Ishikawa (cell line): ENCODE measurements at regions not wholly inside any gene's neighbourhood (a gene's known extent, or its start where the extent isn't known, plus 50 kb on each side); places are given as distances from the start of the nearest gene placed in this dataset.

Experiments
- CEBPB ChIP-seq: IDR thresholded peaks from 2 replicates; pipeline ENCODE4 v1.6.1; 2012
- EP300 ChIP-seq: IDR thresholded peaks from 2 replicates; pipeline ENCODE4 v1.6.1; 2012; ENCODE audit warnings: borderline replicate concordance
- REST ChIP-seq: IDR thresholded peaks from 2 replicates; pipeline ENCODE4 v1.6.1; 2012; ENCODE audit warnings: low read depth, mild to moderate bottlenecking
- TAF1 ChIP-seq: IDR thresholded peaks from 2 replicates; pipeline ENCODE4 v1.6.1; 2012; ENCODE audit warnings: low read depth, mild to moderate bottlenecking
- USF1 ChIP-seq: IDR thresholded peaks from 2 replicates; pipeline ENCODE4 v1.6.1; 2012
- YY1 ChIP-seq: IDR thresholded peaks from 2 replicates; pipeline ENCODE4 v1.6.1; 2012; ENCODE audit warnings: low read depth

GRCh38 chr10:43753397-43754061 is 104.8 kb upstream of the ZNF32 start:
- no peak for TF ChIP-seq EP300
- TF ChIP-seq TAF1: no peak
- TF ChIP-seq REST: no peak
- TF ChIP-seq USF1: no peak
- TF ChIP-seq YY1: no peak
- no peak for TF ChIP-seq CEBPB
